B cell (primary cell): ENCODE measurements at regions not wholly inside any gene's neighbourhood (a gene's known extent, or its start where the extent isn't known, plus 50 kb on each side); places are given as distances from the start of the nearest gene placed in this dataset.

Experiments used
- EZH2 ChIP-seq: IDR thresholded peaks from 2 replicates; pipeline ENCODE4 v1.6.1; 2012; ENCODE audit warnings: borderline replicate concordance, low read depth, mild to moderate bottlenecking, moderate library complexity, low read length; ENCODE audit not compliant: insufficient read depth, poor library complexity, severe bottlenecking
- TF ChIP-seq, protein P1 (sequence below): fragments of 200-600 bp; IDR thresholded peaks from one replicate; pipeline ENCODE4 v1.8.0; 2022; ENCODE audit warnings: antibody characterized with exemption, mild to moderate bottlenecking

DNA sequence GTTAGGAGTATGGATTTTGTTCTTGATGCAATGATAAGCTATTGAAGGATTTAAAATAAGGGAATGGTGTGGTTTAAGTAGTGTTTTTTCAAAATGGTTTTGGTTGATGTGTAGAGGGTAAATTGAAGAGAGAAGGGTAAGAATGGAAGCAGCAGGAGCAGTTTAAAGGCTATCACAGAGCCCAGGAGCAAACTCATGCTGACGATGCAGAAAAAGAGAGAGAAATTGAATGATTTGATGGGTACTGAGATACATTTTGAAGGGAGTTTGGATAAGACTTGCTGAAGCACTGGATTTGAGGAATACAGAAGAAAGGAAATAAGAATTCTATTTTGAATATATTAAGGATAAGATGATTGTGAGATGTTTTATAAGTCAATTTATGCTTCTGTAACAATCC is 300.8 kb upstream of the LYPLAL1 start:
- TF ChIP-seq, protein P1, sequence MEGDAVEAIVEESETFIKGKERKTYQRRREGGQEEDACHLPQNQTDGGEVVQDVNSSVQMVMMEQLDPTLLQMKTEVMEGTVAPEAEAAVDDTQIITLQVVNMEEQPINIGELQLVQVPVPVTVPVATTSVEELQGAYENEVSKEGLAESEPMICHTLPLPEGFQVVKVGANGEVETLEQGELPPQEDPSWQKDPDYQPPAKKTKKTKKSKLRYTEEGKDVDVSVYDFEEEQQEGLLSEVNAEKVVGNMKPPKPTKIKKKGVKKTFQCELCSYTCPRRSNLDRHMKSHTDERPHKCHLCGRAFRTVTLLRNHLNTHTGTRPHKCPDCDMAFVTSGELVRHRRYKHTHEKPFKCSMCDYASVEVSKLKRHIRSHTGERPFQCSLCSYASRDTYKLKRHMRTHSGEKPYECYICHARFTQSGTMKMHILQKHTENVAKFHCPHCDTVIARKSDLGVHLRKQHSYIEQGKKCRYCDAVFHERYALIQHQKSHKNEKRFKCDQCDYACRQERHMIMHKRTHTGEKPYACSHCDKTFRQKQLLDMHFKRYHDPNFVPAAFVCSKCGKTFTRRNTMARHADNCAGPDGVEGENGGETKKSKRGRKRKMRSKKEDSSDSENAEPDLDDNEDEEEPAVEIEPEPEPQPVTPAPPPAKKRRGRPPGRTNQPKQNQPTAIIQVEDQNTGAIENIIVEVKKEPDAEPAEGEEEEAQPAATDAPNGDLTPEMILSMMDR, result no peak
- no peak for TF ChIP-seq EZH2
